IPS-20b (cell line): ENCODE measurements at regions not wholly inside any gene's neighbourhood (a gene's known extent, or its start where the extent isn't known, plus 50 kb on each side); places are given as distances from the start of the nearest gene placed in this dataset.

Experiments
- H3K27ac ChIP-seq: one replicate; pipeline ENCODE4 v1.5.1; 2013; ENCODE audit warnings: low read length
- H3K27me3 ChIP-seq: 2 replicates; pipeline ENCODE4 v1.6.1; 2013; ENCODE audit warnings: mild to moderate bottlenecking, low read length, inconsistent platforms; ENCODE audit not compliant: insufficient read depth
- H3K36me3 ChIP-seq: 2 replicates; pipeline ENCODE4 v1.6.1; 2013; ENCODE audit warnings: low read depth, mild to moderate bottlenecking, inconsistent platforms, low read length, moderate library complexity; ENCODE audit not compliant: insufficient read depth
- H3K4me1 ChIP-seq: 2 replicates; pipeline ENCODE4 v1.6.1; 2013; ENCODE audit warnings: mild to moderate bottlenecking, control low read depth, inconsistent platforms, low read length, moderate library complexity; ENCODE audit not compliant: insufficient read depth
- H3K4me3 ChIP-seq: 2 replicates; pipeline ENCODE4 v1.5.1; 2013; ENCODE audit warnings: mild to moderate bottlenecking, low read length, inconsistent platforms
- H3K9ac ChIP-seq: 2 replicates; pipeline ENCODE4 v1.6.1; 2013; ENCODE audit warnings: low read depth, mild to moderate bottlenecking, inconsistent platforms, low read length, moderate library complexity
- H3K9me3 ChIP-seq: 2 replicates; pipeline ENCODE4 v1.6.1; 2013; ENCODE audit warnings: mild to moderate bottlenecking, low read depth, low read length, inconsistent platforms; ENCODE audit not compliant: insufficient read depth

- Histone ChIP-seq H3K4me3 (no peak overlapping the region), H3K27me3 (no peaks in the 10 kb centered on the region), H3K9ac (no peak overlapping the region), H3K36me3 (no peaks in the 10 kb centered on the region), H3K4me1 (peaks cover 7% of the 10 kb centered on the region), H3K9me3 (no peaks in the 10 kb centered on the region), H3K27ac (no peak overlapping the region)
Measured at GRCh38 chr10:83371696-83372490, 767.4 kb upstream of the GHITM start.

GRCh38 chr10:83372646-83373045, 766.7 kb upstream of the GHITM start:
- Histone ChIP-seq H3K27me3 (no peaks in the 10 kb centered on the region), H3K9ac (no peak overlapping the region), H3K9me3 (no peaks in the 10 kb centered on the region), H3K4me1 (peaks cover 7% of the 10 kb centered on the region), H3K36me3 (no peaks in the 10 kb centered on the region), H3K27ac (no peak overlapping the region), H3K4me3 (no peak overlapping the region)

DNA sequence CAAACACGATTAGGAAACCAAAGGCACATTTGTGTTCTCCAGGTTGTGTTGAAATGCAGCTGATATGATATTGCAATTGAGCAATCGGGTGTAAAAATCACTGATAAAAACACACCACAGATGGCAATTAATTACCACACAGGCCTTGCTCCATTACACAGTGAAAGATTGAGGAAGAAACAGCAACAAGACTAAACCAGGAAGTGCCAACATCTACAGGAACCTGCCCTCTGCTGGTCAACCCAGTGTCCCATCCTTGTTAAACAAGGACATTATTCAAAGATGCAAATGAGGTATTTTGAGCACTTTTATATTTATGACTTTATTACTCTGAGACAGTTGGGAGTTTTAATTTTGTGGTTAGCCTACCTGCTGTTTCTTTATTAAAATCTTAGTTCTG, 765.6 kb upstream of the GHITM start:
- Histone ChIP-seq H3K4me1 (peaks cover 7% of the 10 kb centered on the region), H3K9ac (no peak overlapping the region), H3K36me3 (no peaks in the 10 kb centered on the region), H3K27me3 (no peaks in the 10 kb centered on the region), H3K9me3 (no peaks in the 10 kb centered on the region), H3K27ac (no peak overlapping the region), H3K4me3 (no peak overlapping the region)

DNA sequence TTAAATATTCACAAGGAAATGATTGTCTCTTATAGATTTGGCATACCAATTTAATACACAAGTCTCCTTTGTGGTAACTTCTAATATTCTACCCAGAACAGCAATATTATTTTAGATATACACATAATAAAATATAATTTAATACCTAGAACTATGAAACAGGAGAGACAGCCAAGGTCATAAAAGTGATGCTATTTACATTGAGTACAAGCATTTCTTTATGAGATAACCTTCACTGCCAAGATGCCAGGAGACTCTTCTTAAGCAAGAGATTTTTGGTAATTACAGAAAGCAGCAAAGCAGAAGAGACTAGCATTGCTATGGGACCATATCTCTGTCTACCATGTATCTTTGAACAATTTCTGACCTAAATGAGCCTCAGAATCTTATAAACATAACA, 764.6 kb upstream of the GHITM start:
- peaks cover 7% of the 10 kb centered on the region for H3K4me1 ChIP-seq
- H3K36me3 ChIP-seq, result no peaks in the 10 kb centered on the region
- no peak overlapping the region for H3K9ac ChIP-seq
- no peak overlapping the region for H3K27ac ChIP-seq
- no peaks in the 10 kb centered on the region for H3K9me3 ChIP-seq
- no peak overlapping the region for H3K4me3 ChIP-seq
- H3K27me3 ChIP-seq, result no peaks in the 10 kb centered on the region

GRCh38 chr10:83375274-83375673, 764.0 kb upstream of the GHITM start:
- no peak overlapping the region for H3K27ac ChIP-seq
- H3K4me3 ChIP-seq, result no peak overlapping the region

GRCh38 chr10:83397806-83398205, 741.5 kb upstream of the GHITM start:
- no peaks in the 10 kb centered on the region for H3K9me3 ChIP-seq
- H3K27me3 ChIP-seq, result no peaks in the 10 kb centered on the region
- no peaks in the 10 kb centered on the region for H3K36me3 ChIP-seq
- H3K27ac ChIP-seq, result no peak overlapping the region
- no peak overlapping the region for H3K4me3 ChIP-seq
- H3K9ac ChIP-seq, result no peak overlapping the region
- no peaks in the 10 kb centered on the region for H3K4me1 ChIP-seq

More at GRCh38 chr10:83375274-83375673, 764.0 kb upstream of the GHITM start:
- peaks cover 7% of the 10 kb centered on the region for H3K4me1 ChIP-seq
- H3K36me3 ChIP-seq, result no peaks in the 10 kb centered on the region
- no peaks in the 10 kb centered on the region for H3K9me3 ChIP-seq
- H3K9ac ChIP-seq, result no peak overlapping the region
- H3K27me3 ChIP-seq, result no peaks in the 10 kb centered on the region

GRCh38 chr10:83410570-83410969, 728.7 kb upstream of the GHITM start:
- Histone ChIP-seq H3K9ac (no peak overlapping the region), H3K4me1 (no peaks in the 10 kb centered on the region), H3K27ac (no peak overlapping the region), H3K4me3 (no peak overlapping the region), H3K36me3 (no peaks in the 10 kb centered on the region), H3K9me3 (no peaks in the 10 kb centered on the region), H3K27me3 (no peaks in the 10 kb centered on the region)

GRCh38 chr10:83425306-83425705, 714.0 kb upstream of the GHITM start:
- H3K36me3 ChIP-seq, result no peaks in the 10 kb centered on the region
- H3K27me3 ChIP-seq, result no peaks in the 10 kb centered on the region
- no peak overlapping the region for H3K4me3 ChIP-seq
- H3K4me1 ChIP-seq, result no peaks in the 10 kb centered on the region; the same call in 1 of the 2 replicates
- no peak overlapping the region for H3K27ac ChIP-seq
- H3K9ac ChIP-seq, result no peak overlapping the region
- H3K9me3 ChIP-seq, result peaks cover 16% of the 10 kb centered on the region

GRCh38 chr10:83427101-83427500, 712.2 kb upstream of the GHITM start:
- no peak overlapping the region for H3K4me3 ChIP-seq
- no peaks in the 10 kb centered on the region for H3K27me3 ChIP-seq
- peaks cover 6% of the 10 kb centered on the region for H3K4me1 ChIP-seq
- no peaks in the 10 kb centered on the region for H3K36me3 ChIP-seq
- H3K9me3 ChIP-seq, result peaks cover 16% of the 10 kb centered on the region
- H3K9ac ChIP-seq, result no peak overlapping the region
- H3K27ac ChIP-seq, result no peak overlapping the region

- peaks cover 7% of the 10 kb centered on the region for H3K4me1 ChIP-seq
Measured at GRCh38 chr10:83432261-83433045, 706.9 kb upstream of the GHITM start.

DNA sequence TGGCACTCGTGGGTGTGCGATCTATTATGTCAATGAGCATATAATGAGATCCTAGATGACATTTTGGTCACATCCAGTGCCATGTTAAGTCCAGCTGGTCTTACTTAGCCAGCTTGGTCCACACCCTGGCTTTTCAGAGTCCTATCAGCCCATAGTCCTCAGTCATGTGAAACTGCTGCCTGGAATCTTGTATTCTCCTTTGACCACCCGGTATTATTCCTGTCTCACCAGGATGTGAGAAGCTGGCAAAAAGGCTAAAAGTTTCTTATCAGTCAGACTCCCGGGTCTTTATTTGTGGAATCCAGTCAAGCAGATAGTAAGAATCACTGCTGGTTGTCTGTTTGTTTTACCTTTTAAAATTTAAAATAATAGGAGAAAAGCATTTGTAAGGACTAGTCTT, 705.6 kb upstream of the GHITM start:
- H3K4me1 ChIP-seq, result peaks cover 7% of the 10 kb centered on the region
- H3K9ac ChIP-seq, result no peak overlapping the region
- H3K27ac ChIP-seq, result no peak overlapping the region
- H3K9me3 ChIP-seq, result peaks cover 14% of the 10 kb centered on the region
- H3K27me3 ChIP-seq, result no peaks in the 10 kb centered on the region
- no peak overlapping the region for H3K4me3 ChIP-seq
- no peaks in the 10 kb centered on the region for H3K36me3 ChIP-seq

More at GRCh38 chr10:83432261-83433045, 706.9 kb upstream of the GHITM start:
- Histone ChIP-seq H3K9me3 (peaks cover 16% of the 10 kb centered on the region), H3K27me3 (no peaks in the 10 kb centered on the region), H3K27ac (no peak overlapping the region), H3K36me3 (no peaks in the 10 kb centered on the region), H3K4me3 (no peak overlapping the region), H3K9ac (no peak overlapping the region)

DNA sequence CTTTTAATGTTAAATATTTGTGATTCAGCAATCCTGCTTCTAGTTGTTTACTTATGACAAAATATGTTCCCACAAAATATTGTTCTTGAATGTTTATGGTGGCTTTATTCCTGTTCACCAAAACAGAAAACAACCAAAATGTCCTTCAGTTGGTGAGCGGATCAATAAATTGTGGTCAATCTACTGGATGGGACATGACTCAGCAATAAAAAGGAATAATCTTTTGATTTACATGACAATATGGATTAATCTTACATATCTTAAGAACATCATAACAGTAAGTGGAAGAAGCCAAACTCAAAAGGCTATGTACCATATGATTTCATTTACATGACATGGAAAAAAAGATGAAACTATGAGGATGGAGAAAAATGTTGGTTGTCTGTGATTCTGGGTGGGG, 691.3 kb upstream of the GHITM start:
- H3K27ac ChIP-seq, result no peak overlapping the region
- no peak overlapping the region for H3K9ac ChIP-seq
- no peaks in the 10 kb centered on the region for H3K4me1 ChIP-seq
- no peaks in the 10 kb centered on the region for H3K36me3 ChIP-seq
- H3K4me3 ChIP-seq, result no peak overlapping the region
- H3K9me3 ChIP-seq, result no peaks in the 10 kb centered on the region
- no peaks in the 10 kb centered on the region for H3K27me3 ChIP-seq
